HG03442 (cell line): ENCODE measurements at regions not wholly inside any gene's neighbourhood (a gene's known extent, or its start where the extent isn't known, plus 50 kb on each side); places are given as distances from the start of the nearest gene placed in this dataset.
"Not testable (repeated sequence)": the region's sequence is repeated elsewhere in the genome, so short reads cannot be mapped to it uniquely, and the experiment has no call there.

Experiments
- ATAC-seq: cut with Tn5 transposase; IDR thresholded peaks from one replicate; pipeline ENCODE4 v1.9.1; 2021; ENCODE audit warnings: mild to moderate bottlenecking, moderate library complexity; ENCODE audit not compliant: unreplicated experiment

GRCh38 chr2:12017499-12018157 lies 271.2 kb downstream of the LPIN1 start:
- no peak for ATAC-seq

GRCh38 chr2:12018726-12019125 lies 272.3 kb downstream of the LPIN1 start:
- ATAC-seq: not testable (repeated sequence)

- no peak for ATAC-seq
Measured at GRCh38 chr2:12020833-12021469, 274.5 kb downstream of the LPIN1 start.

GRCh38 chr2:12024197-12024907 lies 277.9 kb downstream of the LPIN1 start:
- ATAC-seq: not testable (repeated sequence)

GRCh38 chr2:12027136-12027535 lies 280.7 kb downstream of the LPIN1 start:
- no peak for ATAC-seq

- no peak for ATAC-seq
Measured at GRCh38 chr2:12031866-12032265, 285.4 kb downstream of the LPIN1 start.

- peak; percentile 82 for ATAC-seq
Measured at GRCh38 chr2:12032398-12032797, 286.0 kb downstream of the LPIN1 start.

- no peak for ATAC-seq
Measured at GRCh38 chr2:12032975-12033374, 286.5 kb downstream of the LPIN1 start.

GRCh38 chr2:12033494-12033893 lies 287.1 kb downstream of the LPIN1 start:
- no peak for ATAC-seq

- no peak for ATAC-seq
Measured at GRCh38 chr2:12034382-12034781, 287.9 kb downstream of the LPIN1 start.

- no peak for ATAC-seq
Measured at GRCh38 chr2:12035029-12035720, 288.7 kb downstream of the LPIN1 start.

GRCh38 chr2:12035956-12036639 lies 289.7 kb downstream of the LPIN1 start:
- ATAC-seq: no peak

- ATAC-seq: no peak
Measured at GRCh38 chr2:12036640-12036983, 290.2 kb downstream of the LPIN1 start.

GRCh38 chr2:12037301-12037700 lies 290.9 kb downstream of the LPIN1 start:
- no peak for ATAC-seq

GRCh38 chr2:12041236-12041635 lies 294.8 kb downstream of the LPIN1 start:
- ATAC-seq: no peak

- no peak for ATAC-seq
Measured at GRCh38 chr2:12043131-12043530, 296.7 kb downstream of the LPIN1 start.

- ATAC-seq: peak; percentile 59
Measured at GRCh38 chr2:12044857-12045256, 298.4 kb downstream of the LPIN1 start.

GRCh38 chr2:12045864-12046291 lies 299.4 kb downstream of the LPIN1 start:
- ATAC-seq: peak; percentile 37

- no peak for ATAC-seq
Measured at GRCh38 chr2:12046641-12047040, 300.2 kb downstream of the LPIN1 start.

- ATAC-seq: no peak
Measured at GRCh38 chr2:12047761-12048160, 301.3 kb downstream of the LPIN1 start.

- no peak for ATAC-seq
Measured at GRCh38 chr2:12048550-12048949, 302.1 kb downstream of the LPIN1 start.
